Endothelial cell of umbilical vein (primary cell): ENCODE measurements at regions not wholly inside any gene's neighbourhood (a gene's known extent, or its start where the extent isn't known, plus 50 kb on each side); places are given as distances from the start of the nearest gene placed in this dataset.

Experiments used
- BruUV-seq: library from RNA; stranded (reverse); fragments of 400-500 nt; replicated peaks from 2 replicates; lab custom pipeline; 2021; lab: Mats Ljungman, UMichigan
- CTCF ChIA-PET: fragments of 300-600, 350-600 bp; sonication (Branson Sonifier 250); formaldehyde crosslinking; loops from one replicate; lab custom pipeline; 2021; ENCODE audit warnings: antibody characterized with exemption, inconsistent platforms; lab: Charles Lee
- POLR2A ChIA-PET: fragments of 300-600, 350-600 bp; sonication (Branson Sonifier 250); formaldehyde crosslinking; loops from one replicate; lab custom pipeline; 2021; ENCODE audit warnings: antibody characterized with exemption, inconsistent platforms; lab: Charles Lee
- DNase-seq: peaks from one replicate; pipeline ENCODE4 v3.0.0-alpha.2; 2011; ENCODE audit warnings: low read depth, low spot score
- FAIRE-seq: peaks from 2 replicates; lab custom pipeline; 2011; peaks lifted over from hg19 to GRCh38; lab: Jason Lieb, UNC
- H2AFZ ChIP-seq: 2 replicates; pipeline ENCODE4 v1.6.0; 2012; ENCODE audit warnings: low read depth, low read length, control low read depth, inconsistent platforms
- H3K27ac ChIP-seq: 2 replicates; pipeline ENCODE4 v1.5.1; 2011; ENCODE audit warnings: low read depth, mild to moderate bottlenecking, control low read depth, low read length, moderate library complexity; ENCODE audit not compliant: insufficient read depth
- H3K27me3 ChIP-seq, 2 experiments: 2 replicates each; pipeline versions ENCODE4 v1.6.0 to v1.6.1; 2011; ENCODE audit warnings: low read length in 2 of 2, mixed read lengths in 1 of 2; ENCODE audit not compliant: control insufficient read depth in 2 of 2, insufficient read depth in 2 of 2
- H3K36me3 ChIP-seq, 2 experiments: 2 replicates in 1 of 2; 3 replicates in 1 of 2; pipeline ENCODE4 v1.5.1; 2011; ENCODE audit warnings: low read length in 2 of 2, mild to moderate bottlenecking in 1 of 2, moderate library complexity in 1 of 2; ENCODE audit not compliant: control insufficient read depth in 2 of 2, insufficient read depth in 2 of 2; ENCODE audit errors: extremely low read depth in 1 of 2
- H3K4me1 ChIP-seq: 3 replicates; pipeline ENCODE4 v1.5.1; 2011; ENCODE audit warnings: mild to moderate bottlenecking, low read length; ENCODE audit not compliant: control insufficient read depth, insufficient read depth; ENCODE audit errors: extremely low read depth
- H3K4me2 ChIP-seq: 2 replicates; pipeline ENCODE4 v1.6.1; 2011; ENCODE audit warnings: low read length, control low read depth, mixed read lengths; ENCODE audit not compliant: insufficient read depth
- H3K4me3 ChIP-seq, 3 experiments: fragments of 200-600 bp in 1 of 3; sonication (generic), shearing (Covaris generic) in 1 of 3; replicated peaks in 1 of 3; 2 replicates each; pipeline ENCODE4 v1.5.1; 2011 to 2016; ENCODE audit warnings: control low read depth in 3 of 3, low read length in 3 of 3, mild to moderate bottlenecking in 2 of 3, inconsistent platforms in 1 of 3, low read depth in 1 of 3, moderate library complexity in 1 of 3; ENCODE audit not compliant: insufficient read depth in 1 of 3
- H3K79me2 ChIP-seq: 2 replicates; pipeline ENCODE4 v1.6.0; 2012; ENCODE audit warnings: low read length, inconsistent platforms; ENCODE audit not compliant: control insufficient read depth, insufficient read depth
- H3K9ac ChIP-seq: replicated peaks from 2 replicates; pipeline ENCODE3; 2011; ENCODE audit warnings: low read length, control low read depth; ENCODE audit not compliant: insufficient read depth; ENCODE audit errors: extremely low read depth
- H3K9me1 ChIP-seq: replicated peaks from 3 replicates; pipeline ENCODE4 v1.6.0; 2011; ENCODE audit warnings: mild to moderate bottlenecking, low read length; ENCODE audit not compliant: control insufficient read depth, insufficient read depth; ENCODE audit errors: extremely low read depth
- H3K9me3 ChIP-seq: replicated peaks from 2 replicates; pipeline ENCODE4 v1.5.1; 2012; ENCODE audit warnings: low read length, inconsistent platforms; ENCODE audit not compliant: control insufficient read depth, insufficient read depth
- H4K20me1 ChIP-seq: replicated peaks from 2 replicates; pipeline ENCODE3; 2011; ENCODE audit warnings: mild to moderate bottlenecking, low read length; ENCODE audit not compliant: control insufficient read depth, insufficient read depth; ENCODE audit errors: extremely low read depth
- CTCF ChIP-seq, 2 donors: IDR thresholded peaks; 1 replicate in 1 of 2; 2 replicates in 1 of 2; pipeline ENCODE4 v1.5.1; 2011; ENCODE audit warnings: low read length in 2 of 2, mild to moderate bottlenecking in 2 of 2, moderate library complexity in 2 of 2, control low read depth in 1 of 2, inconsistent platforms in 1 of 2, low read depth in 1 of 2; ENCODE audit not compliant: insufficient read depth in 1 of 2; ENCODE audit errors: extremely low read depth in 1 of 2
- EZH2 ChIP-seq: IDR thresholded peaks from 2 replicates; pipeline ENCODE4 v1.6.1; 2012; ENCODE audit warnings: borderline replicate concordance, low read depth, mild to moderate bottlenecking, moderate library complexity, low read length, inconsistent platforms; ENCODE audit not compliant: severe bottlenecking
- FOS ChIP-seq: IDR thresholded peaks from 2 replicates; pipeline ENCODE4 v1.6.1; 2011; ENCODE audit warnings: mild to moderate bottlenecking, low read length, moderate library complexity, borderline replicate concordance; ENCODE audit not compliant: insufficient read depth
- GATA2 ChIP-seq: IDR thresholded peaks from 2 replicates; pipeline ENCODE4 v1.7.0; 2011; ENCODE audit warnings: low read depth, mild to moderate bottlenecking, moderate library complexity, mixed read lengths, low read length; ENCODE audit not compliant: insufficient read length, insufficient read depth
- JUN ChIP-seq: IDR thresholded peaks from 2 replicates; pipeline ENCODE4 v1.6.1; 2011; ENCODE audit warnings: borderline replicate concordance, low read depth; ENCODE audit not compliant: insufficient read length, insufficient read depth
- MAX ChIP-seq: IDR thresholded peaks from 2 replicates; pipeline ENCODE4 v1.6.1; 2011; ENCODE audit not compliant: insufficient read depth, insufficient read length
- MYC ChIP-seq: IDR thresholded peaks from one replicate; pipeline ENCODE4 v1.6.1; 2011; ENCODE audit warnings: mild to moderate bottlenecking, low read depth, low read length
- POLR2A ChIP-seq: IDR thresholded peaks from 2 replicates; pipeline ENCODE4 v1.6.1; 2012; ENCODE audit warnings: low read depth, mild to moderate bottlenecking, control low read depth, low read length
- POLR2AphosphoS5 ChIP-seq: IDR thresholded peaks from 2 replicates; pipeline ENCODE4 v1.6.1; 2012; ENCODE audit warnings: low read depth, mild to moderate bottlenecking, control low read depth, low read length, moderate library complexity; ENCODE audit not compliant: insufficient read depth
- dilution Hi-C: fragments of 300-500 bp; cut with MboI; formaldehyde crosslinking; loops from one replicate; pipeline ENCODE4 v1.15.0; 2019; ENCODE audit warnings: low sequenced_read_pairs; ENCODE audit not compliant: extremely low pct_ligation_motif_present
- intact Hi-C: fragments of 100-400 bp; cut with micrococcal nuclease; formaldehyde crosslinking; loops from one replicate; pipeline ENCODE4 v1.10.0; 2022

- ChIA-PET POLR2A (no interaction called here), CTCF (no interaction called here)
- H3K27ac ChIP-seq = no peak overlapping the region
- no peak overlapping the region for H3K9ac ChIP-seq
- H3K4me3 ChIP-seq = no peak overlapping the region
- H3K4me2 ChIP-seq = no peak overlapping the region
- no peaks in the 10 kb centered on the region for H3K9me1 ChIP-seq
- H3K9me3 ChIP-seq = no peaks in the 10 kb centered on the region
- H2AFZ ChIP-seq = no peak overlapping the region
- H3K79me2 ChIP-seq = no peaks in the 10 kb centered on the region
- BruUV-seq = no TSS peak
- H3K4me1 ChIP-seq = no peaks in the 10 kb centered on the region
- dilution Hi-C loops (no loop called here), intact Hi-C loops (no loop called here)
- peaks cover 1 to 8% of the 10 kb centered on the region in 2 experiments for H3K27me3 ChIP-seq
- FAIRE-seq (no peak), DNase-seq (no peak)
- no peaks in the 10 kb centered on the region for H4K20me1 ChIP-seq
- no peak for TF ChIP-seq MYC
- TF ChIP-seq EZH2 = no peak
- TF ChIP-seq FOS = no peak
- TF ChIP-seq JUN = no peak
- no peak for TF ChIP-seq CTCF (IDR thresholded peaks at IDR 0.05; ENCODE audit: extremely low read depth in 1 of 2, insufficient read depth in 1 of 2, low read depth in 1 of 2, low read length in 2 of 2)
- TF ChIP-seq POLR2AphosphoS5 = no peak
- no peak for TF ChIP-seq GATA2
- TF ChIP-seq POLR2A = no peak
- no peak for TF ChIP-seq MAX
- H3K36me3 ChIP-seq = no peaks in the 10 kb centered on the region
Observed at GRCh38 chr19:5392486-5392885, 51.9 kb upstream of the PTPRS start.
